ENCODE measurements at regions not wholly inside any gene's neighbourhood (a gene's known extent, or its start where the extent isn't known, plus 50 kb on each side); places are given as distances from the start of the nearest gene placed in this dataset.
"Not testable (repeated sequence)": the region's sequence is repeated elsewhere in the genome, so short reads cannot be mapped to it uniquely, and the experiment has no call there.

DNA sequence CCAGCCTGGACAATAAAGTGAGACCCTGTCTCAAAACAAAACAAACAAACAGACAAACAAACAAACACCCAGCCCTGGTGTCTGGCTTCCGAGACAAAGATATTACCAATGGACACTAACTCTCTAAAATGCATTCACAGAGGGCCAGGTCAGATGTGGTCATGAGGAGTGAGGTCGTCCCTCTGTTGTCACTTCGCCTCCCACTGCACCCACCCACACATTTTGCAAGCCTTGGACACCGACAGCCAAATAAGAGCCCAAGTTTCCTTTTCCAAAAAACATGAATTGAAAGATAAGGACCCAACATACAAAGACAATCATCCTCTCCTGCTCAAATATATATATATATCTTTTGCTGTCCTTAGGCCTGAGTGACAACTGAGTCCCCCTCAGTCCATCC, 319.9 kb downstream of the TSN start:
- DNase-seq = no peak

DNA sequence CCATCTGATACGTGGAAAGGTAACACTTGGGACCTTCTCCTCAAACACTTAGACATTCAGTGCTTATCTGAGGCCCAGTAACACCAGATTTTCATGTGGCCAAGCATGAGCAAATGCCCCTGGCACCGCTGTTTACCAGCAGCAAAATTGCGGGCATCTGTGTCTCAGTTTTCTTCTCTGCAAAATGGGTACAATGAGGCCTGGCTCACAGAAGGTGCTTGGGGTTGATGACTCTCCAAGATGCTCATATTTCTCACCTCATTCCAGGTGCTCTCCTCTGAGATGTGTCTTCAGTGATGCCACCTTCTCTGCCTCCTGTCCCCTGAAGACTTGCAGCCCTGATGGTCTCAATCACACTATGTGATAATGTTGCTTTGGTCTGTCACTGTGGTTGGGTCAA, 321.7 kb downstream of the TSN start:
- DNase-seq = no peak

DNA sequence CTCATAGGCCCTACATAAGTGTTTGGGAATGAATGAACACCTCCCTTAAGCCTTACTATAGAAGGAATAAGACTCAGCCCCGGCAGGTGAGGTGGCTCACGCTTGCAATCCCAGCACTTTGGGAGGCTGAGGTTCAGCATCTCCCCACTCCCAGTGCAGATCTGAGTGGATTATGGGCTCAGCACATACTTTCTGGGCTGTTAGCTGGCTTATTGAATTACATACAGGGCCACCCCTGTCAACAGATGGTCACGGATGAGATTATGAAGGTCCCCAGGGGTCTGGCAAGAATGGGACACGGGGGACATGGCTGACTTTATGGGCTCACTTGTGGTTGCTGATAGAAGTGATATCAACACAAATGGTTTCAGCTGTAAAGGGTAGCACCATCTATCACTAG, 322.3 kb downstream of the TSN start:
- DNase-seq = no peak

DNA sequence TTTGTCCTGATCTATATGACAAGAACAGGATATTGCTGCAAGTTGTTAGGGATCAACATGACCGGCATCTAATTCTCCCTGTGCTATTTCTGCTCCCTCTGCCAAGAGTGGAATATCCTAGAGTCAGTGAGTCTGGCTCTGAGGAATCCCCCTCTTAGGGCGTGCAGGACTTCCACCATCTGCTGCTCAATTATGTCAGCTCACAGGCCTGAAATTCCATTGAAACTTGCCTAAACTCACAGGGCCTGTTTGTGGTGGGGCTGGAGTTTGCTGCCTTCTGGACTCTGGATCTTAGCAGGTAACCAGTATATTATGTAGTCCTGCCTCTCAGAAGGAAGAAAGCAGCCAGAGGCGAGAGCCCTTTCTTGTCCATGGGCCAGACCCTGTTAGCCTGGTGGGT, 323.0 kb downstream of the TSN start:
- DNase-seq = peak; percentile 27

GRCh38 chr2:122079844-122080243, 324.4 kb downstream of the TSN start:
- no peak for DNase-seq

GRCh38 chr2:122080316-122080715, 324.9 kb downstream of the TSN start:
- no peak for DNase-seq

DNA sequence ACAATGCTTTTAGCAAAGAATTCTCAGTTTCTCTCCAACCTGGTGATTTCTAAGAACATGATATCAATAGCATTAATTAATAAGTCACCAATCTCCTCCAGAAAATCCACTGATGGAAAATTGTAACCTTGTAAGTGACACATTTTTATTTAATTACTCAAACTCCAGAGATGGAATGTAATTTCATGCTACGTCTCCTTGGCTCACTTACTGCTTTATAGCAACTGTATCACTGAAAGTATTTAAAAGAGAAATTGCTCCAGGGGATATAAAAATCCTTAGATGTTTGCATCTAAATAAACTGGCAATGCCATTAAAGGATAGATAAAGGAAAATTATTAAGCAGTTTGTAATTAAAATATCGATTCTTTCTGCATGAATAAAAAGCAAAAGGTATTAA, 325.4 kb downstream of the TSN start:
- DNase-seq = no peak

DNA sequence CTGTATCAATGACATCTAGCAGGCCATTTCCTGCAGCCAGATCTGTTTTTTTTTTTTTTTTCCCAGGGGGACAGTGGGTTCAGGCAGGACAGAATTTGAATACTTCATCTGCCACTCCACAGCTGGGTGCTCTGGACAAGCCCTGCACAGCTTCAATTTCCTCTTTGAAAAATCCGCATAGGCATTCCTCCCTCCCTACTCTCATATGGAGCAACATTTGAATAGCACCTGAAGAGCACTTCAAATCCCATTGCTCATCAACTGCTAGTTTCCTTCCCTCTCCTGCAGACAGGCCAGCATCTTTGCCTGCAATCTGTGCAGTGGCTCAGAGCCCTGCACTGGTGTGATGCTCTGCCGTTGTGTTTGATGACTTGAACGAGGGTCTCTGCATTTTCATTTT, 326.3 kb downstream of the TSN start:
- DNase-seq = no peak

DNA sequence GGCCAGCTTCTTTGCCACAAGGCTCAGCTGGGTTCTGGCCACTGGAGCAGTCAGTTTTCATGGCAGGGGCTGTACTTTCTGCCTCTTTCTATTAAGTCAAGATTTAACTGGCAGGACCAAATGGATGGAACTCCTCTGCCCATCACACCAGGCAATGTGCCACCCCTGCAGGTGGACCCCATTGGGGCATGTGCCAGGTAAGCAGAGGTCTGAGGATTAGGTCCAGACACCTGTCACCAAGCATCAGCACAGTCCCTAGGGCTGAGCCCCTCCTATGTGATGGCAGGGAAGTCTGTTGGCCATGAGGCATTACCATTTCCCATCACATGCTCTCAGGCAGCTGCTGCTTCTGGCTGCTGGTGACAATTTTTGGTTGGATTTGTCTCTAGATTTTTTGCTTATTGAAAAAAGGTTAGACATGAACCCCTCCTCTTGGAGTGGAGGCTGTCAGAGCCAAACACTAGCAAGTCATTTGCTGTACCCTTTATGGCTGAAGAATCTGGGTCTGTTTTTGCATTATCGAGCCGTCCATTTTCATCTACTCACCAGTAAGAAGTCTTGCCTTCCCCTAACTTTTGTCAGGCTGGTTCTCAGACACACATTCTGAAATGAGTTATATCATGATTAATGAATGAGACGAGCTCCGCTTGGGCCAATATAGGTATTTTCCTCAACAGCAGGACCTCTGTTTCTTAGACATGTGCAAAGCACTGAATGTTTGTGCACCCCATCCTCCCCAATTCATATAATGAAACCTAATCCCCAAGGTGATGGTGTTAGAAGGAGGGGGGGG, 328.0 kb downstream of the TSN start:
- peak; percentile 29 for DNase-seq

- not testable (repeated sequence) for DNase-seq
Measured at GRCh38 chr2:122085672-122086071, 330.2 kb downstream of the TSN start.

DNA sequence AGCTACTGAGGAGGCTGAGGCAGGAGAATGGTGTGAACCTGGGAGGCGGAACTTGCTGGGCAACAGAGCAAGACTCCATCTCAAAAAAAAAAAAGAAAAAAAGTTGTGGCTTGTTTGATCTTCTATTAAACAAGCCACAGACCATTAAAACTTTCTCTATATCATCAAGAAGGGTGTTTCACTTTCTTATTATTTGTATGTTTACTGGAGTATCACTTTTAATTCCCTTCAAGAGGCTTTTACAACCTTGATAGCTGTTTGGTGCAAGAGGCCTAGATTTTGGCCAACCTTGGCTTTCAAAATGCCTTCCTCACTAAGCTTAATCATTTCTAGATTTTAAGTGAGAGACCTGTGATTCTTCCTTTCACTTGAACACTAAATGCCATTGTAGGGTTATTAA, 339.1 kb downstream of the TSN start:
- no peak for DNase-seq

DNA sequence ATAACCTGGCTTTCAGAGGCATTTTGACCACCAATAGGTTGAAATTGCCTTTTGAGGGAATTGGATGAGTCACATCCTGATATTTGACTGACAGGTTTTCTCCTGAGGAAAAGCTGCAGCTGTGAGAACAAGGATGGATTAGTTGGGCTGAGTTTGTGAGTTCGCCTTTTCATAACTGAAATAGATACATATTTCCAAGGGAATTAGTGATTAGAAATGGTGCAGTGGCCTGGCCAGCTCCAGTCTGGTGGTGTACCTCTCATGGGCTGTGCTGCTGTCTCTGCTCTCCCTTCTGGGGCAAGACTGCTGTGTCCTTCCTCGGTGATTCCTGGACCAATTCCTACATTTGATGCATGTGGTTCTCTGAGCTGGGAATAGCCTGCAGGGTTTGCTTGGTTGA, 341.3 kb downstream of the TSN start:
- DNase-seq = no peak

- DNase-seq = no peak
Measured at GRCh38 chr2:122098306-122098705, 342.9 kb downstream of the TSN start.

- no peak for DNase-seq
Measured at GRCh38 chr2:122100346-122100745, 344.9 kb downstream of the TSN start.

DNA sequence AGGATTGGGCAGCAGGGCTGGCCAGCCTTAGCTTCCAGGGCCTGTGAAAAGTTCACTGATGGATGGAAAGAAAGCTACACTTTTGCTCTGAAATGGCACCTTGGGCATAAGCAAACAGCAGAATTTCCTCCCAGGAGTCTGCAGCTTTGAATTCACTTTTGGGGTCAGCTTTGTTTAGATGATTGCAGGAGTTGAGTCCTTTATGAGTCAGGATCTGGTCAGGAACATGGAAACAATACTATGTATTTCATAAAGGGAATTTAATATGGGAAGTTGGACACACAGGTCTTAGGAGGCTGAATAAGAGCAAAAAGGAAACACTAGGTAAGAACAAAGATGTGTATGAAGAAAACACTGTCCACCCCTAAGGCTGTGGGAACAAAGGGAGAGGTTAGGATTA, 345.3 kb downstream of the TSN start:
- no peak for DNase-seq

DNA sequence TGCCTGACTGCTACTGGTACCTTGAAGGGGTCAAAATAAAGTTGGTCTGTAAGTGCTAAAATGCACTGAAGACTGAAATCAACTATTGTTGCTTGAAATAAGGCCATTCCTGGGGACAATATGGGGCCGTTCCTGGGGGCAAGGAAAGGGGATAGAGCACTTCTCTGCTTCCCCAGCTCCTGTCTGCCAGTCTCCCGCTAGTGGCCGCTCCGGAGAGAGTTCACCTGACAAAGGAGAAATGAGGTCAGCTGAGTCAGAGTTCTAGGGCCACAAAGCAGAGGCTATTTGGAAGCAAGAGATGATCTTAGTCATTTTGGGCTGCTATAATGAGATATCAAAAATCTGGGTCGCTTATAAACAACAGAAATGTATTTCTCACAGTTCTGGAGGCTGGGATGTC, 345.9 kb downstream of the TSN start:
- no peak for DNase-seq

- no peak for DNase-seq
Measured at GRCh38 chr2:122105171-122105876, 349.9 kb downstream of the TSN start.

GRCh38 chr2:122105877-122106206, 350.4 kb downstream of the TSN start:
- no peak for DNase-seq

DNA sequence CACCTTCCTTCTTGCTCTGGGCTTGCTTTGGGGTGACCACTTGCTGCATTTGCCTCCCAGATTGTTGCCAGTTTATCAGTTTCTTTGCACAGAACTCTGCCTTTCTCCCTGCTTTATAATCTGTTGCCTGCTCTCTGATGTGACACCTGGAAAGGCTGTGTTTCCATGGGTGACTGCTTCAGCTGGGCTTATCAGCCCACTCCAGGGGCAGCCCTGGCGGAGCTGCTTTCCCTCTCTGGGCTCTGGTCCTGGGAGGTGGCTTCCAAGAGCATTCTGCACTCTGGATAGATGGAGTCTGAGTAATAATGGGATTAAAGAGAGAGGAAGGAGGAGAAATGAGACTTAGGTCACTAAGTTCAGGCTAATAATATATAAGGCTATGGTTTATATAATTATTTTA, 352.7 kb downstream of the TSN start:
- no peak for DNase-seq

DNA sequence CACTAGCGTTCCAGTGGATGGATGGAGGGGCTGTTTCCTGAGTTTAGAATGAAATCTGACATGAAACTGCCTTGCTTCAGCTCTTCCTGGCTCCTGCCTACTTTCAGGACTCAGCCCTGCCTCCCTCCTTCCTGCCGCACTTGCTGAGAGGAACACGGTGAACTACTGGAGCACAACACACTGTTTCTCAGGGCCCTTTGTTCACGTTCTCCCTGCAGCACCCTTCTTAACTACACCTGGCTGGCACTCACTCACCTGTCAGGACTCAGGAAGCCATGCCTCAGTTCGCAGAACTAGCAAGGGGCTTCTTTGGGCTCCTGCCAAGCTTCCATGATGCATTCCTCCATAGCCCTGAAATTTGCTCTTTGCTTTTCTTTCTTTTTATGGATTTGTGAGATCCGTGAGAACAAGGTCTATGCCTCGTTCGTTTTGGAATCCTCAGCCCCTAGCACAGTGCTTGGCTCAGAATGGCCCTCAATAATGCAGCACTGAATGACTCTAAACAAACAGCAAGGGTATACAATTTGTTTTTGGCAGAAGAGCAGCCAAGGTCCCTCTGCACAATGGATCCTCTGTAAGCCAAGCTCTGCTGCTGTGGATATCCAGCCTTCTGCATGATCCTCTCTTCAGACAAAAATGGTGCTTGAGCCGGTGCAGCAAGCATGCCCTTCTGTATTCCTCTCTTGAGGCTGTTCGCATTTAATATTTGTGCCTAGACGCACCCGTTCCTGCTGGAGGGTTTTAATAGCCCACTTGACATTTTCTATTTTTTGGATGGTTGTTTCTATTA, 357.0 kb downstream of the TSN start:
- no peak for DNase-seq

DNA sequence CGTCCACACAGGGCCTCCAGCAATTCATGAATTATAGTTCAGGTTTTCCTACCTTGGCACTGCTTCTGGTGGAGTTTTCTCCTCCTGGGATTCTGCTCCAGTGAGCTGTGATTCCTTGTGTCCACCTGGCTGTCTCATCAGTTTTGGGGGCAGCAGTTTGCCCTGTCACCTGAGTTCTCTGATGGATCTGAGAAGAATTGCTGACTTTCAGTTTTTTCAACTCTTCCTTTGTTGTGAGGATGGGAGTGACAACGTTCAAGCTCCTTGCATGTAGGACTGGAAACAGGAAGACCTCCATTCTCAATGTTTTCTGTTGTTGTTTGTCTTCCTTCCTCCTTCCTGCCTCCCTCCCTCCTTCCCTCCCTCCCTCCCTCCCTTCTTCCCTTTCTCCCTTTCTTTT, 359.0 kb downstream of the TSN start:
- no peak for DNase-seq

- DNase-seq = no peak
Measured at GRCh38 chr2:122117371-122117770, 361.9 kb downstream of the TSN start.

- DNase-seq = no peak
Measured at GRCh38 chr2:122129399-122129798, 373.9 kb downstream of the TSN start.

DNA sequence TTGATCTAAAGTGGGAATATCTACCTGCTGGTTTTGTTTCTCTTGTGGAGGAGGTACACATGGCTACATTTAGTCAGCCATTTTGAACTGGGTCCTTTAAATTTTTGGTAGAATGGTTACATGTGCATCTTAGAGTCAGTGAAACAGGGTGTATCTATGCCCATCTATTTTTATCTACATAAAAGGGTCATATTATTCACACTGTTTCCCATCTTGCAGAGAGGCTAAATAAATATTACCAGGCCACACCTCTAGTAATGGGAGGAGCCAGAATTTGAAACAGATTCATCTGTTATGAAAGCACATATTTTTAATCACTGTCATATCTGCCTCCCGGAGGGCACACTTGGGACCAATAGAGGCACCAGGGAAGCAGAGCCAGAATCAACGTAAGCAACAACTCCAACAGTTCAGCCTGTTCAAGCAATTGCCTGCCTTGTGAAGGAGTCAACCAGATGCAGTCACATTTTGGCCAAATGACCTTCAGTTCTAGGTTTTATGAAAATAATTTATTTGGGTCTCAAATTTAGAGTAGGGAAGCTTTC, 376.8 kb downstream of the TSN start:
- no peak for DNase-seq

Data from femur (tissue), 1 donor.